OCI-LY7 (cell line): ENCODE measurements at regions not wholly inside any gene's neighbourhood (a gene's known extent, or its start where the extent isn't known, plus 50 kb on each side); places are given as distances from the start of the nearest gene placed in this dataset.

Source experiments
- CTCF ChIP-seq: fragments of 200-600 bp; sonication (generic); conservative IDR thresholded peaks from 2 replicates; pipeline ENCODE4 v1.5.1; 2014; ENCODE audit warnings: mild to moderate bottlenecking, antibody characterized with exemption, low read length, moderate library complexity, mixed read lengths
- EZH2phosphoT487 ChIP-seq: fragments of 200-600 bp; sonication (generic); IDR thresholded peaks from 2 replicates; pipeline ENCODE4 v1.6.1; 2018; ENCODE audit warnings: low read depth, borderline replicate concordance, mild to moderate bottlenecking, mixed run types, antibody characterized with exemption, low read length, moderate library complexity, mixed read lengths

GRCh38 chr14:27164139-27164538 is 566.3 kb upstream of the NOVA1 start:
- TF ChIP-seq CTCF, result no peak
- no peak for TF ChIP-seq EZH2phosphoT487
